Fibroblast of villous mesenchyme (primary cell): ENCODE measurements at regions not wholly inside any gene's neighbourhood (a gene's known extent, or its start where the extent isn't known, plus 50 kb on each side); places are given as distances from the start of the nearest gene placed in this dataset.

ENCODE experiments used
- DNase-seq: peaks from one replicate; pipeline ENCODE4 v3.0.0-alpha.2; 2010; ENCODE audit warnings: low read depth
- H3K4me3 ChIP-seq: 2 replicates; pipeline ENCODE4 v1.5.1; 2011; ENCODE audit warnings: low read depth, mild to moderate bottlenecking, low read length
- TF ChIP-seq, protein P1 (sequence below): IDR thresholded peaks from 2 replicates; pipeline ENCODE4 v1.5.1; 2012; ENCODE audit warnings: low read depth, mild to moderate bottlenecking, low read length; ENCODE audit not compliant: insufficient read depth

DNA sequence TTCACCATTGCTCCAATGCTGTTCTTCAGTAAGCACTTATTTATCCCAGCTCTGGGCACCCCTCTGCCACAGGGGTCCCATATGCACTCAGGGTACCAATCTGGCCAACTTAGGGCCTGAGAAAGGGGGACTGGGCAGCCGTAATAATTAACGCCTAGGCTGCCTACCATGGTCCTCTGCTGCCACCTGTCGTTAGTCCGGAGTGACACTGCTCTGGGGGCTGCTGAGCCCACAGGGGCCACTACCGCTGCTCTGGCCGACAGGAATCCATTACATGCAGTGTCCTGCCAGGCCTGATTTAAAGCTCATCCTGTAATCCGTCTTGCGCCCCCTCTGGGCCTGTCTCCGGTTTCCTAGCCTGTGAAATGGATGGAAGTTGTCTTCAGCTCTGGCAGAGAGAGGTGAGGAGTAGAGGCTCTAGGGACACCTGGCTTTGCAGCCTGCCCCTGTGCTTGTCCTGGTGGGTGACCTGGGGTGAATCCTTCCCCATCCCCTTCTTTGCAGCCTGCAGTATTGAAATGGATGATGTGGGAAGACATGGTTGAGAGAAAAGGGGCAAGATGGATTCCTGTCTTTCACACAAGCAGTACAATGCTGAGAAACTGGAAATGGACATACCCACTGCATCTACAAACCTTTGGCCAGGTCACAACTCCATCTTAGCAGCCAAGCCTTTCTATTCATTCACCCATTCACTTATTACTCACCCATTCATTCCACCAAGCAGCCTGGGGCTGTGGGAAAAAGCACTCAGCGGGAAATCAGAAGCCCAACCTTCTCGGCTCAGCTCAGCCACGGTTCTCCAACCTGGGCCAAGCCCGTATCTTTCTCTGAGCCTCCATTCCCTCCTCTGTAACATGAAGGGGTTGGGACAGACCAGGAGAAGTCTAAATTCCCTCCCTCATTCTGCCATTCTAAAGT is 116.3 kb upstream of the NALF2 start:
- peak; percentile 20 for DNase-seq
- H3K4me3 ChIP-seq = no peak overlapping the region
- TF ChIP-seq, protein P1, sequence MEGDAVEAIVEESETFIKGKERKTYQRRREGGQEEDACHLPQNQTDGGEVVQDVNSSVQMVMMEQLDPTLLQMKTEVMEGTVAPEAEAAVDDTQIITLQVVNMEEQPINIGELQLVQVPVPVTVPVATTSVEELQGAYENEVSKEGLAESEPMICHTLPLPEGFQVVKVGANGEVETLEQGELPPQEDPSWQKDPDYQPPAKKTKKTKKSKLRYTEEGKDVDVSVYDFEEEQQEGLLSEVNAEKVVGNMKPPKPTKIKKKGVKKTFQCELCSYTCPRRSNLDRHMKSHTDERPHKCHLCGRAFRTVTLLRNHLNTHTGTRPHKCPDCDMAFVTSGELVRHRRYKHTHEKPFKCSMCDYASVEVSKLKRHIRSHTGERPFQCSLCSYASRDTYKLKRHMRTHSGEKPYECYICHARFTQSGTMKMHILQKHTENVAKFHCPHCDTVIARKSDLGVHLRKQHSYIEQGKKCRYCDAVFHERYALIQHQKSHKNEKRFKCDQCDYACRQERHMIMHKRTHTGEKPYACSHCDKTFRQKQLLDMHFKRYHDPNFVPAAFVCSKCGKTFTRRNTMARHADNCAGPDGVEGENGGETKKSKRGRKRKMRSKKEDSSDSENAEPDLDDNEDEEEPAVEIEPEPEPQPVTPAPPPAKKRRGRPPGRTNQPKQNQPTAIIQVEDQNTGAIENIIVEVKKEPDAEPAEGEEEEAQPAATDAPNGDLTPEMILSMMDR = peak; percentile 52

DNA sequence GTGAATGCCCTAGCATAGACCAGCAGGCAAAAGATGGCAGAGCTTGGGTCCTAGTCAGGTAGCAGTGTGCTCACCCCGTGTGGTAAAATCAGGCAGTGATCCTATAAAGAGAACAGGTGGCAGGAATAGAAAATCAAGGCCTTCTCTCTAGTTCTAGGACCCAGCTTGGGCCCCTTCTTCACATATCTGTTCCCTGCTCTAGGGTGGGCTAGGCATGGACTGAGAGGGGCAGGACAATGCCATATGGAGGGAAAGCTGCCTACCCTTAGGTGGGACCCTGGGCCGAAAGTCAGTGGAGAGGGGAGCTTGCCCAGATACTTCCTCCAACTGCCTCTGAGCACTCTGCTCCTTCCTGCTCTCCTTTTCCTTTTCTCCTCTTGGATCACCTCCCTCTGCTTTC is 117.4 kb upstream of the NALF2 start:
- DNase-seq = no peak
- TF ChIP-seq, protein P1 = no peak
- no peak overlapping the region for H3K4me3 ChIP-seq

DNA sequence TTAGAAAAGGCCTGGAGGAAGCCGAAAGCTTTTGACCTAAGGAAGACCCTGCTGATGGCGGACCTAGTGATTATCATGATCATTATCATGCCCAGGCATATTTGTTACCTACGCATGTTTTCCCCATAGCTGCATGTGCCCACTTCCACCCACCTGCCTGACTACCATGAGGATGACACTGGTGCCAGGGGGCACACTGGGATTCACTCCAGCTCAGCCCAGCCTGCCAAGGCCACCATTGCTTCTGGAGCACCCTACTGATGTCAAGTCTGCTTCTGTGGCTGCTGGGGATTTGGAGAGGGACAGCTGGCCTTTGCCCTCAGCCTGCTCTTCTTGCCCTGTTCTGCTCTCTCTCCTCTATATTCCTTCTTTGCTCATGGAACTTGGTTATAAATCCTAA is 124.7 kb upstream of the NALF2 start:
- DNase-seq = no peak
- no peak overlapping the region for H3K4me3 ChIP-seq
- TF ChIP-seq, protein P1 = no peak

DNA sequence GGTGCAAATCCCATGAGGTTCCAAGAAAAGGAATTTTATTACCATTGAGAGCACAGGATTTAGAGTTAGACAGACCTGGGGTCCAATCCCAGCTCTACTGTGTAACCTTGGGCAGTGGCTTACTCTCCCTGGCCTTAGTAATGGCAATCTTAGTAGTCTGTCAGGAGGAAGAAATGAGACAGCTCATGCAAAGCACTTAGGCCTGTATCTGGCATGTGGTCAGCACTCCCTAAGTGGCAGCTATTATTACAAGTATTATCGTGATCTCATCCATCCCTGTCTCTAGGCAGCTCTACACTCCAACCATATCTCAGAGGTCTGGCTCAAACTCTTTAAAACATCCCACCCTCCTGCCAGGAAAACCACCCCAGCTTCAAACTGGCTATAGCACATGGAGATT is 129.6 kb upstream of the NALF2 start:
- no peak overlapping the region for H3K4me3 ChIP-seq
- DNase-seq = no peak
- TF ChIP-seq, protein P1 = no peak

DNA sequence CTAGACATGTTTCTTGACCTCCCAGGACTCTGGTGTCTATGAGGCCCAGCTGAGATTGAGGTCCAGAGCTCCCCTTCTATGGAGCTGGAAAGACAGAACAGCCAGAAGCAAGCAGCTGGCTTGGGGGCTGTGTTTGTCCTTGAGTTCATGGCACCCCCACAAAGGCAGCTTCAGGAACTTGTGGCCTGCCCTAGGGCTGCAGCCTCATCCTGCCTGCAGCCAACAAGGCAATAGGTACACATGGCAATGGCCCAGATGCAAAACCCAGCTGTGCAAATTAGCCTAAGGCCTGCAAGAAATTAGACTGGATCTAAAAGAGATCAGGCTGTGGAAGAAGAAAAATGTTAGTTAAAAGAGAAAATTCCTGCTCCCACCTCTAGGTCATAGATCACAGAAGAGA is 131.7 kb upstream of the NALF2 start:
- TF ChIP-seq, protein P1 = no peak
- no peak for DNase-seq
- H3K4me3 ChIP-seq = no peak overlapping the region

DNA sequence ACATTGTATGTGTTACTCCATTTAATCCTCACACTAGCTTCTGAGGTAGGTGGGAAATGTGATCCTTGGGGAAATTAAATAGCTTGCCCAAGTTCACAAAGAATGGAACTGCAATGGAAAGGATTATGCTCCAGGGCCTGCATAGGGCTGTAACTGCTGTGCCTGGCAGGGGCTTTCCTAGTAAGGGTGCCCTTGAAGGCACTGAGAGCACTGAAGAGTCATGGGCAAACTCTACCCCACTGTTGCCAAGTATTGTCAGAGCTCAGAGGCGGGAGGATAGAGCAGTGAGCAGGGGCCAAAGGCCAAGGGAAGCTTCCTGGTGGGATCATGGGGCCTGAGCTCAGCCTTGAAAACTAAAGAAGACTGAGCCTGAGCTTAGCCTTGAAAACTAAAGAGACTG is 133.0 kb upstream of the NALF2 start:
- no peak overlapping the region for H3K4me3 ChIP-seq
- DNase-seq = no peak

More for the DNA sequence above, 133.0 kb upstream of the NALF2 start:
- TF ChIP-seq, protein P1 = no peak
